Esophagus muscularis mucosa (tissue), 4 donors: ENCODE measurements at regions not wholly inside any gene's neighbourhood (a gene's known extent, or its start where the extent isn't known, plus 50 kb on each side); places are given as distances from the start of the nearest gene placed in this dataset.

Experiments
- EP300 ChIP-seq: sonication (generic); formaldehyde crosslinking; IDR thresholded peaks from one replicate; pipeline ENCODE4 v1.6.1; 2017; ENCODE audit warnings: antibody characterized with exemption
- POLR2AphosphoS5 ChIP-seq, 2 donors: sonication (generic); formaldehyde crosslinking; IDR thresholded peaks; one replicate each; pipeline ENCODE4 v1.6.1; 2017; ENCODE audit warnings: antibody characterized with exemption in 2 of 2
- TF ChIP-seq, protein P1 (sequence below), 3 experiments: fragments of 200-600 bp in 2 of 3; fragments of 450-650 bp in 1 of 3; sonication (generic) in 2 of 3; IDR thresholded peaks; one replicate each; pipeline ENCODE4 v1.5.1; 2017 to 2019; ENCODE audit warnings: antibody characterized with exemption in 3 of 3, mild to moderate bottlenecking in 2 of 3, moderate library complexity in 1 of 3

DNA sequence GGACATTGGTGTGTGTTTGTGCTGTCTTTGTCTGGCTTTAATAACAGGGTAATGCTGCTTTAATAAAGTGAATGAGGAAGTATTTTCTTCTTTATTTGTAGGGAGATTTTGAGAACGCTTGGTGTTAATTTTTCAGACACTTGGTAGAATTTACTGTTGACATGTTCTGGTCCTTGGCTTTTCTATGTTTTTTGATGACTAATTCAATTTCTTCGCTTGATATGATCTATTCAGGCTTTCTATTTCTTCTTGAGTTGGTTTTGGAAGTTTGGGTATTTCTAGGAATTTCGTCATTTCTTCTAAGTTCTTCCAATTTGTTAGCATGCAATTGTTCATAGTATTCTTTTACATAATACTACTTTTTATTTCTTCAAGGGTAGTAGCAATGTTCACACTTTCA lies 167.8 kb downstream of the TTC6 start:
- TF ChIP-seq, protein P1, sequence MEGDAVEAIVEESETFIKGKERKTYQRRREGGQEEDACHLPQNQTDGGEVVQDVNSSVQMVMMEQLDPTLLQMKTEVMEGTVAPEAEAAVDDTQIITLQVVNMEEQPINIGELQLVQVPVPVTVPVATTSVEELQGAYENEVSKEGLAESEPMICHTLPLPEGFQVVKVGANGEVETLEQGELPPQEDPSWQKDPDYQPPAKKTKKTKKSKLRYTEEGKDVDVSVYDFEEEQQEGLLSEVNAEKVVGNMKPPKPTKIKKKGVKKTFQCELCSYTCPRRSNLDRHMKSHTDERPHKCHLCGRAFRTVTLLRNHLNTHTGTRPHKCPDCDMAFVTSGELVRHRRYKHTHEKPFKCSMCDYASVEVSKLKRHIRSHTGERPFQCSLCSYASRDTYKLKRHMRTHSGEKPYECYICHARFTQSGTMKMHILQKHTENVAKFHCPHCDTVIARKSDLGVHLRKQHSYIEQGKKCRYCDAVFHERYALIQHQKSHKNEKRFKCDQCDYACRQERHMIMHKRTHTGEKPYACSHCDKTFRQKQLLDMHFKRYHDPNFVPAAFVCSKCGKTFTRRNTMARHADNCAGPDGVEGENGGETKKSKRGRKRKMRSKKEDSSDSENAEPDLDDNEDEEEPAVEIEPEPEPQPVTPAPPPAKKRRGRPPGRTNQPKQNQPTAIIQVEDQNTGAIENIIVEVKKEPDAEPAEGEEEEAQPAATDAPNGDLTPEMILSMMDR (IDR thresholded peaks at IDR 0.05): no peak
- TF ChIP-seq EP300 (no peak), POLR2AphosphoS5 (IDR thresholded peaks at IDR 0.05) (no peak)
